ENCODE measurements at regions not wholly inside any gene's neighbourhood (a gene's known extent, or its start where the extent isn't known, plus 50 kb on each side); places are given as distances from the start of the nearest gene placed in this dataset.

GRCh38 chr6:168180548-168181011, 101.6 kb upstream of the FRMD1 start:
- no peak overlapping the region for H3K4me3 ChIP-seq
- H3K27ac ChIP-seq, result no peak overlapping the region
- 94% methylated on average over 18 to 19 of the region's 19 CpGs for WGBS, 2 donors
- no peaks in the 10 kb centered on the region for H3K27me3 ChIP-seq
- DNase-seq, result peak; percentile 7
- no peaks in the 10 kb centered on the region for H3K9me3 ChIP-seq
- intact Hi-C loops (cut with DNase I; ENCODE audit: low total_unique reads), result no loop called here
- no peaks in the 10 kb centered on the region for H3K36me3 ChIP-seq (ENCODE audit: low read depth, missing control alignments)
- no peak for TF ChIP-seq CTCF (IDR thresholded peaks at IDR 0.05)
- no peak for TF ChIP-seq POLR2A (IDR thresholded peaks at IDR 0.05)
- H3K4me1 ChIP-seq, result no peaks in the 10 kb centered on the region

DNA sequence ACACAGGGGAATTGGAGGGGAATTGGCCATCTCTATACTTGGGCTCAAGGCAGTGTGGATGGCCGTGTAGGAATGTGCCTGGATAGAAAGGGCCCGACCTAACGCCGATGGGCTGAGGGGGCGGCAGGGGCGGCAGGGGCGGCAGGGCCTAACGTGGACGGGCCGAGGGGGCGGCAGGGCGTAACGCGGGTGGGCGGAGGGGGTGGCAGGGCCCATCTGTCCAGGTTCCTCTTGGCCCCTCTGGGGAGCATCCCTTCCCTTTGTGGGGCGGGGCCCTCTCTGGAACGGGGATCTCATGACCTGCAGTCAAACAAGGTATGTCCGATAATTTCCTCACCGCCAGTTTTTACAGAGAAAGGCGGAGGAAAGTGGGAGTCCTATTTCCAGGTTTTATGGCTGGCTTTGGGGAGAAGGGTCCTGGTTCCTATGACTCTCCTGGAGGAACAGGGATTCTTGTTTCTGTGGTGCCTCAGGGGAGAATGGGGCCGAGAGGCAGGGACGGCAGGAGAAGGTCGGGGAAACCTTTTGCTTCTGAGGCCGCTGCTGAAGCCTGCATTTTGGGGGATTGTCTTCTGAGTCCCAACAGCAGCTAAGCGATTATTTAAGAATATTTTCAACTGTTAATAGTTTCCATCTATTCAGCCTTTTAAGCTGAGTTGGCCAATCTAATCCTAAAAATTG, 100.8 kb upstream of the FRMD1 start:
- H3K27me3 ChIP-seq, result no peaks in the 10 kb centered on the region
- intact Hi-C loops (cut with DNase I; ENCODE audit: low total_unique reads), result no loop called here
- 81 to 85% methylated on average over 23 to 25 of the region's 25 CpGs for WGBS, 2 donors
- H3K36me3 ChIP-seq (ENCODE audit: low read depth, missing control alignments), result no peaks in the 10 kb centered on the region
- peak; percentile 5 for DNase-seq
- TF ChIP-seq POLR2A (IDR thresholded peaks at IDR 0.05), result no peak
- no peak for TF ChIP-seq CTCF (IDR thresholded peaks at IDR 0.05)
- no peaks in the 10 kb centered on the region for H3K9me3 ChIP-seq
- no peaks in the 10 kb centered on the region for H3K4me1 ChIP-seq
- no peak overlapping the region for H3K27ac ChIP-seq
- H3K4me3 ChIP-seq, result no peak overlapping the region

DNA sequence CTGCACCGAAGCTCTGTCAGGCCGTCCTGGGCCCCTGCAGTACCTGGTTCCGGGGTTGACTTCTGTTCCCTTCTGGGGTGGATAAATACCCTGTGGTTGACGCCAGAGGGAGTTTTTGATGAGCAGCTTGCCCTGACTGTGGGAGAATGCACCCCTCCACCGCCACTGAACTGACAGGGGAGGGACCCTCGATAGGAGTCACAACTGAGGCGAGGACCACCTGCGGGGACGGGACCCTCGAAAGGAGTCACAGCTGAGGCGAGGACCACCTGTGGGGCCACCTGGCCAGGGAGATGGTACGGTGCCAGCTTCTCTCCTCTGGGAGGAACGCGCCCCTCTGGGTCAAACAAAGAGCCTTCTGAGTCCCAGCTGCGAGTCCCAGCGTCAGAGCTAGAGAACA, 100.1 kb upstream of the FRMD1 start:
- intact Hi-C loops (cut with DNase I; ENCODE audit: low total_unique reads), result no loop called here
- no peak for TF ChIP-seq POLR2A (IDR thresholded peaks at IDR 0.05)
- TF ChIP-seq CTCF (IDR thresholded peaks at IDR 0.05), result no peak
- peak; percentile 4 for DNase-seq
- H3K27ac ChIP-seq, result no peak overlapping the region
- no peak overlapping the region for H3K4me3 ChIP-seq
- no peaks in the 10 kb centered on the region for H3K9me3 ChIP-seq
- no peaks in the 10 kb centered on the region for H3K36me3 ChIP-seq (ENCODE audit: low read depth, missing control alignments)
- H3K4me1 ChIP-seq, result no peaks in the 10 kb centered on the region
- H3K27me3 ChIP-seq, result no peaks in the 10 kb centered on the region
- WGBS, 2 donors, result 87 to 91% methylated on average over 16 of the region's 16 CpGs

- Histone ChIP-seq H3K4me1 (no peaks in the 10 kb centered on the region), H3K27ac (no peak overlapping the region), H3K9me3 (no peaks in the 10 kb centered on the region), H3K4me3 (no peak overlapping the region), H3K27me3 (no peaks in the 10 kb centered on the region), H3K36me3 (ENCODE audit: low read depth, missing control alignments) (no peaks in the 10 kb centered on the region)
- WGBS, 2 donors, result 92 to 95% methylated on average over 8 of the region's 8 CpGs
- TF ChIP-seq CTCF (IDR thresholded peaks at IDR 0.05) (no peak), POLR2A (IDR thresholded peaks at IDR 0.05) (no peak)
- intact Hi-C loops (cut with DNase I; ENCODE audit: low total_unique reads), result no loop called here
- no peak for DNase-seq
These were observed 98.3 kb upstream of the FRMD1 start for GRCh38 chr6:168177103-168177891.

Measured in testis (tissue), 2 donors.